GM12878 (cell line): ENCODE measurements at regions not wholly inside any gene's neighbourhood (a gene's known extent, or its start where the extent isn't known, plus 50 kb on each side); places are given as distances from the start of the nearest gene placed in this dataset.

ENCODE experiments used
- ATAC-seq: fragments of 200-7000 bp; cut with Tn5 transposase; 3 replicates; pipeline ENCODE4 v1.9.1; 2020; ENCODE audit warnings: mild to moderate bottlenecking, moderate library complexity
- BruUV-seq: library from RNA; stranded (reverse); fragments of 400-500 nt; replicated peaks from 2 replicates; lab custom pipeline; 2021; lab: Mats Ljungman, UMichigan
- CTCF ChIA-PET: fragments of 300-600 bp; sonication (Branson Sonifier 250); formaldehyde crosslinking; extraction: SDS; loops from one replicate; lab custom pipeline; 2021; ENCODE audit warnings: inconsistent platforms; lab: Yijun Ruan, JAX
- POLR2A ChIA-PET: fragments of 350-600 bp; formaldehyde crosslinking; extraction: SDS; loops from one replicate; lab custom pipeline; 2021; ENCODE audit warnings: inconsistent platforms; lab: Charles Lee
- RAD21 ChIA-PET: fragments of 300-600 bp; sonication (Branson Sonifier 250); formaldehyde crosslinking; loops from one replicate; lab custom pipeline; 2023; ENCODE audit warnings: antibody characterized with exemption; ENCODE audit not compliant: unreplicated experiment; lab: Charles Lee
- SMC1A ChIA-PET: fragments of 300-600 bp; sonication (Branson Sonifier 250); formaldehyde crosslinking; loops from one replicate; lab custom pipeline; 2023; ENCODE audit not compliant: unreplicated experiment, uncharacterized antibody; lab: Charles Lee
- DNase-seq: peaks from one replicate; pipeline ENCODE4 v3.0.0-alpha.2; 2011; ENCODE audit warnings: low read depth, low spot score
- FAIRE-seq: peaks from 3 replicates; lab custom pipeline; 2011; peaks lifted over from hg19 to GRCh38; lab: Jason Lieb, UNC
- H2AFZ ChIP-seq: 2 replicates; pipeline ENCODE4 v1.6.0; 2011; ENCODE audit warnings: low read depth, low read length, control low read depth; ENCODE audit not compliant: control insufficient read depth
- H3K27ac ChIP-seq: 2 replicates; pipeline ENCODE4 v1.5.1; 2011; ENCODE audit warnings: control low read depth; ENCODE audit not compliant: control insufficient read depth, insufficient read depth
- H3K27me3 ChIP-seq, 2 experiments: replicated peaks in 1 of 2; 2 replicates each; pipeline versions ENCODE4 v1.6.0 to v1.6.1; 2011; ENCODE audit warnings: low read length in 1 of 2; ENCODE audit not compliant: control insufficient read depth in 2 of 2, insufficient read depth in 2 of 2
- H3K36me3 ChIP-seq, 2 experiments: 2 replicates each; pipeline ENCODE4 v1.5.1; 2011; ENCODE audit warnings: low read length in 1 of 2; ENCODE audit not compliant: control insufficient read depth in 2 of 2, insufficient read depth in 2 of 2
- H3K4me1 ChIP-seq: 2 replicates; pipeline ENCODE4 v1.6.1; 2011; ENCODE audit warnings: mild to moderate bottlenecking, low read length, moderate library complexity, mixed read lengths; ENCODE audit not compliant: control insufficient read depth, insufficient read depth
- H3K4me2 ChIP-seq: 2 replicates; pipeline ENCODE4 v1.6.0; 2011; ENCODE audit warnings: control low read depth; ENCODE audit not compliant: control insufficient read depth, insufficient read depth
- H3K4me3 ChIP-seq: fragments of 200-600 bp; sonication (generic); 2 replicates; pipeline ENCODE4 v1.5.1; 2016
- H3K79me2 ChIP-seq: 2 replicates; pipeline ENCODE4 v1.6.0; 2011; ENCODE audit warnings: low read length; ENCODE audit not compliant: control insufficient read depth, insufficient read depth
- H3K9ac ChIP-seq: 2 replicates; pipeline ENCODE4 v1.8.0; 2011; ENCODE audit warnings: low read length, control low read depth, mixed read lengths; ENCODE audit not compliant: control insufficient read depth, insufficient read depth
- H3K9me3 ChIP-seq: replicated peaks from 3 replicates; pipeline ENCODE4 v1.5.1; 2011; ENCODE audit warnings: mild to moderate bottlenecking, low read length; ENCODE audit not compliant: control insufficient read depth, insufficient read depth
- H4K20me1 ChIP-seq: 2 replicates; pipeline ENCODE4 v1.6.0; 2011; ENCODE audit not compliant: control insufficient read depth, insufficient read depth
- HCFC1 ChIP-seq: fragments of 150-350 bp; IDR thresholded peaks from 2 replicates; pipeline ENCODE4 v1.6.1; 2014; ENCODE audit warnings: low read length
- NBN ChIP-seq: fragments of 450-650 bp; IDR thresholded peaks from 2 replicates; pipeline ENCODE4 v1.6.1; 2016
- RFX5 ChIP-seq: IDR thresholded peaks from 2 replicates; pipeline ENCODE4 v1.6.1; 2011; ENCODE audit warnings: low read depth, low read length, improper control_type of control experiment
- SPI1 ChIP-seq: IDR thresholded peaks from 2 replicates; pipeline ENCODE4 v1.6.1; 2011; ENCODE audit warnings: low read depth, mild to moderate bottlenecking, low read length, moderate library complexity, borderline replicate concordance; ENCODE audit not compliant: insufficient read depth
- WGBS: methylation state at CpG from one replicate; pipeline ENCODE4 v1.1.6; 2016; ENCODE audit warnings: low lambda C conversion rate; ENCODE audit not compliant: insufficient replicate concordance, insufficient coverage; ENCODE audit errors: missing lambda C conversion rate; 5-methylcytosine and 5-hydroxymethylcytosine counted together
- in situ Hi-C: fragments of 300-500 bp; cut with MboI; formaldehyde crosslinking; loops from 9 replicates; pipeline ENCODE4 v1.14.3; 2018; ENCODE audit warnings: mixed read lengths
- intact Hi-C: fragments of 100-400 bp; cut with micrococcal nuclease; formaldehyde crosslinking; loops from one replicate; pipeline ENCODE4 v1.14.2; 2022; ENCODE audit not compliant: unreplicated experiment
- TF ChIP-seq, protein P1 (sequence below): fragments of 150-350 bp; IDR thresholded peaks from 2 replicates; pipeline ENCODE4 v1.6.1; 2016; ENCODE audit warnings: low read depth, low read length
- TF ChIP-seq, protein P2 (sequence below): IDR thresholded peaks from 2 replicates; pipeline ENCODE4 v1.6.1; 2011; ENCODE audit warnings: borderline replicate concordance, low read depth, mild to moderate bottlenecking, moderate library complexity, mixed read lengths, low read length; ENCODE audit not compliant: insufficient read depth; ENCODE audit errors: extremely low read length
- TF ChIP-seq, protein P3 (sequence below): IDR thresholded peaks from 2 replicates; pipeline ENCODE4 v1.6.1; 2012; ENCODE audit warnings: low read length, inconsistent platforms
- TF ChIP-seq, protein P4 (sequence below): fragments of 450-650 bp; IDR thresholded peaks from 2 replicates; pipeline ENCODE4 v1.6.1; 2017; ENCODE audit warnings: antibody characterized with exemption, mild to moderate bottlenecking, moderate library complexity

DNA sequence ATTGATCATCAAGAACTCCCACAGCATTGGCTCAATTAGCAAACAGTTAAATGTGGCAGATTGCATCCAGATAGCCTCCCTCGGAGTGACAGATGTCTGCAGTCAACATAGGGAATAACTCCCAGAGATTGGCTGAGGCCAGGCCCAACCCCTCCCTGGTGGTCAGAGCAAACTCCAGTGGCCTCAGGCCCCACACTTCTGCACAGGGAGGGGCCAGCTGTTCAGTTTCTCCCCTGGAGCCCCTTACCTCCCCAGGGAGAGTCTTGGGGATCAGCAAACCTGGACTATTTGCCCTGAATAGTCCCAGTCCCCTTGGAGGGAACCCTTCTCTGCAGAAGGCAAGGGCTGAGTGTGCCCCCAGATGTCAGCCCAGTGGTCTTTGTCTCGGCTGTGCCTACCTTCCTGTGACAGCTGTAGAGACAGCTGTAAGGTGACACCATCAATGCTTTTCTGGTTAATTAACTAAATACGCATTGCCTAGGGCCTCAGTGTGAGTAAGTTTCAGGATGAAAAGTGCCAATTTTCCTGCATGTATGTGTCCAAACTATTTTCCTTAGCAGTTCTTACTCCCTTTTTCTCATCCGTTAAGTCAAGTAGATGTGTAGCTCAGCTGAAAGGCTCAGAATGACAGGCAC is 102.7 kb upstream of the UQCRFS1 start (continued):
- TF ChIP-seq, protein P1, sequence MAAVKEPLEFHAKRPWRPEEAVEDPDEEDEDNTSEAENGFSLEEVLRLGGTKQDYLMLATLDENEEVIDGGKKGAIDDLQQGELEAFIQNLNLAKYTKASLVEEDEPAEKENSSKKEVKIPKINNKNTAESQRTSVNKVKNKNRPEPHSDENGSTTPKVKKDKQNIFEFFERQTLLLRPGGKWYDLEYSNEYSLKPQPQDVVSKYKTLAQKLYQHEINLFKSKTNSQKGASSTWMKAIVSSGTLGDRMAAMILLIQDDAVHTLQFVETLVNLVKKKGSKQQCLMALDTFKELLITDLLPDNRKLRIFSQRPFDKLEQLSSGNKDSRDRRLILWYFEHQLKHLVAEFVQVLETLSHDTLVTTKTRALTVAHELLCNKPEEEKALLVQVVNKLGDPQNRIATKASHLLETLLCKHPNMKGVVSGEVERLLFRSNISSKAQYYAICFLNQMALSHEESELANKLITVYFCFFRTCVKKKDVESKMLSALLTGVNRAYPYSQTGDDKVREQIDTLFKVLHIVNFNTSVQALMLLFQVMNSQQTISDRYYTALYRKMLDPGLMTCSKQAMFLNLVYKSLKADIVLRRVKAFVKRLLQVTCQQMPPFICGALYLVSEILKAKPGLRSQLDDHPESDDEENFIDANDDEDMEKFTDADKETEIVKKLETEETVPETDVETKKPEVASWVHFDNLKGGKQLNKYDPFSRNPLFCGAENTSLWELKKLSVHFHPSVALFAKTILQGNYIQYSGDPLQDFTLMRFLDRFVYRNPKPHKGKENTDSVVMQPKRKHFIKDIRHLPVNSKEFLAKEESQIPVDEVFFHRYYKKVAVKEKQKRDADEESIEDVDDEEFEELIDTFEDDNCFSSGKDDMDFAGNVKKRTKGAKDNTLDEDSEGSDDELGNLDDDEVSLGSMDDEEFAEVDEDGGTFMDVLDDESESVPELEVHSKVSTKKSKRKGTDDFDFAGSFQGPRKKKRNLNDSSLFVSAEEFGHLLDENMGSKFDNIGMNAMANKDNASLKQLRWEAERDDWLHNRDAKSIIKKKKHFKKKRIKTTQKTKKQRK: no peak
- TF ChIP-seq, protein P2, sequence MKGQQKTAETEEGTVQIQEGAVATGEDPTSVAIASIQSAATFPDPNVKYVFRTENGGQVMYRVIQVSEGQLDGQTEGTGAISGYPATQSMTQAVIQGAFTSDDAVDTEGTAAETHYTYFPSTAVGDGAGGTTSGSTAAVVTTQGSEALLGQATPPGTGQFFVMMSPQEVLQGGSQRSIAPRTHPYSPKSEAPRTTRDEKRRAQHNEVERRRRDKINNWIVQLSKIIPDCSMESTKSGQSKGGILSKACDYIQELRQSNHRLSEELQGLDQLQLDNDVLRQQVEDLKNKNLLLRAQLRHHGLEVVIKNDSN: no peak

DNA sequence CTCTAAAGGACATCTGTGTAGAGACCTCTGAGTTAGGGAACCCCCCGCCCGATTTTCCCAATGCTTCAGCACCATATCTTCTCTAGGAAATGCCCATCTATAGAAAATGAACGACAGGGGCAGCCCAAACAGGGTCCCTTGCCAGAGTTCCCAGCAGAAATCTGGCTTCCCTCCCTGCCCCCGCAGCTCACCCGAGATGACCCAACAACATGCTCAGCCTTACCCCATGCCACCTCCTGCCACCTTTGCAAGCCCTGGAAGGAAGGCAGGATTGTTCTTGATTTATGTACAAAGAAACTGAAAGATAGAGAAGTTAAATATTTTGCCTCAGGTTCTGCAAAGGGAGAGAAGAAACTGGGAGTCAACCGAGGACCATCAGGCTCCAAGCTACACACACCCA is 105.6 kb upstream of the UQCRFS1 start:
- FAIRE-seq: no peak
- Histone ChIP-seq H3K9ac (no peak overlapping the region), H3K79me2 (no peaks in the 10 kb centered on the region), H3K9me3 (no peaks in the 10 kb centered on the region), H3K36me3 (no peaks in the 10 kb centered on the region), H3K27me3 (no peaks in the 10 kb centered on the region), H3K4me2 (no peak overlapping the region), H3K27ac (no peak overlapping the region), H4K20me1 (no peaks in the 10 kb centered on the region), H3K4me3 (no peak overlapping the region), H3K4me1 (no peaks in the 10 kb centered on the region), H2AFZ (no peak overlapping the region)
- BruUV-seq: no TSS peak
- in situ Hi-C loops: no loop called here
- 10% methylated on average over 6 of the region's 6 CpGs for WGBS
- no peak for ATAC-seq
- intact Hi-C loops: no loop called here
- no peak for DNase-seq
- CTCF ChIA-PET: no interaction called here
- SMC1A ChIA-PET: no interaction called here
- POLR2A ChIA-PET: no interaction called here
- RAD21 ChIA-PET: no interaction called here
- no peak for TF ChIP-seq RFX5
- TF ChIP-seq, protein P1: no peak
- no peak for TF ChIP-seq NBN
- TF ChIP-seq, protein P3, sequence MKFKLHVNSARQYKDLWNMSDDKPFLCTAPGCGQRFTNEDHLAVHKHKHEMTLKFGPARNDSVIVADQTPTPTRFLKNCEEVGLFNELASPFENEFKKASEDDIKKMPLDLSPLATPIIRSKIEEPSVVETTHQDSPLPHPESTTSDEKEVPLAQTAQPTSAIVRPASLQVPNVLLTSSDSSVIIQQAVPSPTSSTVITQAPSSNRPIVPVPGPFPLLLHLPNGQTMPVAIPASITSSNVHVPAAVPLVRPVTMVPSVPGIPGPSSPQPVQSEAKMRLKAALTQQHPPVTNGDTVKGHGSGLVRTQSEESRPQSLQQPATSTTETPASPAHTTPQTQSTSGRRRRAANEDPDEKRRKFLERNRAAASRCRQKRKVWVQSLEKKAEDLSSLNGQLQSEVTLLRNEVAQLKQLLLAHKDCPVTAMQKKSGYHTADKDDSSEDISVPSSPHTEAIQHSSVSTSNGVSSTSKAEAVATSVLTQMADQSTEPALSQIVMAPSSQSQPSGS: no peak
- TF ChIP-seq HCFC1: no peak
- TF ChIP-seq, protein P4, sequence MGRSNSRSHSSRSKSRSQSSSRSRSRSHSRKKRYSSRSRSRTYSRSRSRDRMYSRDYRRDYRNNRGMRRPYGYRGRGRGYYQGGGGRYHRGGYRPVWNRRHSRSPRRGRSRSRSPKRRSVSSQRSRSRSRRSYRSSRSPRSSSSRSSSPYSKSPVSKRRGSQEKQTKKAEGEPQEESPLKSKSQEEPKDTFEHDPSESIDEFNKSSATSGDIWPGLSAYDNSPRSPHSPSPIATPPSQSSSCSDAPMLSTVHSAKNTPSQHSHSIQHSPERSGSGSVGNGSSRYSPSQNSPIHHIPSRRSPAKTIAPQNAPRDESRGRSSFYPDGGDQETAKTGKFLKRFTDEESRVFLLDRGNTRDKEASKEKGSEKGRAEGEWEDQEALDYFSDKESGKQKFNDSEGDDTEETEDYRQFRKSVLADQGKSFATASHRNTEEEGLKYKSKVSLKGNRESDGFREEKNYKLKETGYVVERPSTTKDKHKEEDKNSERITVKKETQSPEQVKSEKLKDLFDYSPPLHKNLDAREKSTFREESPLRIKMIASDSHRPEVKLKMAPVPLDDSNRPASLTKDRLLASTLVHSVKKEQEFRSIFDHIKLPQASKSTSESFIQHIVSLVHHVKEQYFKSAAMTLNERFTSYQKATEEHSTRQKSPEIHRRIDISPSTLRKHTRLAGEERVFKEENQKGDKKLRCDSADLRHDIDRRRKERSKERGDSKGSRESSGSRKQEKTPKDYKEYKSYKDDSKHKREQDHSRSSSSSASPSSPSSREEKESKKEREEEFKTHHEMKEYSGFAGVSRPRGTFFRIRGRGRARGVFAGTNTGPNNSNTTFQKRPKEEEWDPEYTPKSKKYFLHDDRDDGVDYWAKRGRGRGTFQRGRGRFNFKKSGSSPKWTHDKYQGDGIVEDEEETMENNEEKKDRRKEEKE: no peak
- TF ChIP-seq SPI1: no peak
